ENCODE measurements at regions not wholly inside any gene's neighbourhood (a gene's known extent, or its start where the extent isn't known, plus 50 kb on each side); places are given as distances from the start of the nearest gene placed in this dataset.

GRCh38 chr18:21980744-21981143, 188.6 kb upstream of the GATA6 start:
- TF ChIP-seq CTCF (IDR thresholded peaks at IDR 0.05) (no peak), POLR2A (IDR thresholded peaks at IDR 0.05) (no peak)
